Hepatocyte (in vitro differentiated cells): ENCODE measurements at regions not wholly inside any gene's neighbourhood (a gene's known extent, or its start where the extent isn't known, plus 50 kb on each side); places are given as distances from the start of the nearest gene placed in this dataset.

Source experiments
- EZH2 ChIP-seq: fragments of 200-600 bp; sonication (generic); IDR thresholded peaks from 2 replicates; pipeline ENCODE4 v1.6.1; 2016; ENCODE audit warnings: antibody characterized with exemption, mild to moderate bottlenecking, borderline replicate concordance
- TF ChIP-seq, protein P1 (sequence below): fragments of 200-600 bp; sonication (generic); IDR thresholded peaks from 2 replicates; pipeline ENCODE4 v1.5.1; 2016; ENCODE audit warnings: antibody characterized with exemption, mild to moderate bottlenecking; ENCODE audit not compliant: poor library complexity

DNA sequence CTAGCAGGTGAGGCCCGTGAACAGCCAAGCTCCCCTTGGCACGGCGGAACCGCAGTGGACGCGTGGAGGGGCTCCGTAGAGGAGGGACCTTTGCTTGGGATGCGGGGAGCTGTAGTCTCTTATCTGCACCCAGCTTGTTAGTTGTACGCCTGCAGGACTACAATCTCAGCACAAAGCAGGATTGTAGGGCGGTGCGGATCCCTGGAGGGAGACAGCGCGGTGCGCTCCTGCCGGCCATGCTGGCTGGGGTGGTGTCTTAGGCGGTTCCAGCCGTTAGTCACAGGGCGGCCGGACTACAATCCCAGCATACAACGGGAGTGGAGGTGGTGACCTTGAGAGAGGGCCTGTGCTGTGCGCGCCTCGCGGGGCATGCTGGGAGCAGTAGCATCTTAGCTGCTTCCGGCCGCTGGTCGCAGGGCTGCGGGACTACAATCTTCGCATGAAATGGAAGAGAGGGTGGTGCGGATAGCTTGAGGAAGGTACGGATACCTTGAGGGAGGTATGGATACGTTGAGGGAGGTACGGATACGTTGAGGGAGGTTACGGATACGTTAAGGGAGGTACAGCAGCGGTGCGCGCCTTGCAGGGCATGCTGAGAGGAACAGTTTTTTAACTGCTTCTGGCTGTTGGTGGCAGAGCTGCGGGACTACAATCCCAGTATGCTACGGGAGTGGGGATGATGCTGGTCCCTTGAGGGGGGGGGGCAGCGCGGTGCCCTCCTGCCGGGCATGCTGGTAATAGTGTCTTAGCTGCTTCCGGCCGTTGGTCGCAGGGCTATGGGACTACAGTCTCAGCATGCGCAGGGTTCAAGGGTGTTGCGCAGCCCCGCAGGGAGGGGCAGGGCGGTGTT lies 1419.1 kb downstream of the UQCRFS1 start:
- no peak for TF ChIP-seq EZH2
- TF ChIP-seq, protein P1, sequence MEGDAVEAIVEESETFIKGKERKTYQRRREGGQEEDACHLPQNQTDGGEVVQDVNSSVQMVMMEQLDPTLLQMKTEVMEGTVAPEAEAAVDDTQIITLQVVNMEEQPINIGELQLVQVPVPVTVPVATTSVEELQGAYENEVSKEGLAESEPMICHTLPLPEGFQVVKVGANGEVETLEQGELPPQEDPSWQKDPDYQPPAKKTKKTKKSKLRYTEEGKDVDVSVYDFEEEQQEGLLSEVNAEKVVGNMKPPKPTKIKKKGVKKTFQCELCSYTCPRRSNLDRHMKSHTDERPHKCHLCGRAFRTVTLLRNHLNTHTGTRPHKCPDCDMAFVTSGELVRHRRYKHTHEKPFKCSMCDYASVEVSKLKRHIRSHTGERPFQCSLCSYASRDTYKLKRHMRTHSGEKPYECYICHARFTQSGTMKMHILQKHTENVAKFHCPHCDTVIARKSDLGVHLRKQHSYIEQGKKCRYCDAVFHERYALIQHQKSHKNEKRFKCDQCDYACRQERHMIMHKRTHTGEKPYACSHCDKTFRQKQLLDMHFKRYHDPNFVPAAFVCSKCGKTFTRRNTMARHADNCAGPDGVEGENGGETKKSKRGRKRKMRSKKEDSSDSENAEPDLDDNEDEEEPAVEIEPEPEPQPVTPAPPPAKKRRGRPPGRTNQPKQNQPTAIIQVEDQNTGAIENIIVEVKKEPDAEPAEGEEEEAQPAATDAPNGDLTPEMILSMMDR, result no peak
